Pulmonary artery endothelial cell (primary cell): ENCODE measurements at regions not wholly inside any gene's neighbourhood (a gene's known extent, or its start where the extent isn't known, plus 50 kb on each side); places are given as distances from the start of the nearest gene placed in this dataset.

Source experiments
- DNase-seq: peaks from one replicate; pipeline ENCODE4 v3.0.0-alpha.2; 2011; ENCODE audit warnings: low read depth, low spot score

- DNase-seq = no peak
These were observed 269.4 kb downstream of the TCF7L2 start for GRCh38 chr10:113219446-113219845.

GRCh38 chr10:113221756-113222168, 271.7 kb downstream of the TCF7L2 start:
- no peak for DNase-seq

- no peak for DNase-seq
These were observed 272.2 kb downstream of the TCF7L2 start for GRCh38 chr10:113222207-113222606.

GRCh38 chr10:113225364-113225763, 275.3 kb downstream of the TCF7L2 start:
- no peak for DNase-seq

- no peak for DNase-seq
These were observed 275.9 kb downstream of the TCF7L2 start for GRCh38 chr10:113225903-113226302.

- no peak for DNase-seq
These were observed 276.4 kb downstream of the TCF7L2 start for GRCh38 chr10:113226399-113226798.

GRCh38 chr10:113226831-113227445, 276.9 kb downstream of the TCF7L2 start:
- DNase-seq = no peak

GRCh38 chr10:113228530-113228929, 278.5 kb downstream of the TCF7L2 start:
- no peak for DNase-seq

GRCh38 chr10:113230011-113230610, 280.1 kb downstream of the TCF7L2 start:
- no peak for DNase-seq

- no peak for DNase-seq
These were observed 283.0 kb downstream of the TCF7L2 start for GRCh38 chr10:113232928-113233511.

GRCh38 chr10:113234481-113234880, 284.4 kb downstream of the TCF7L2 start:
- DNase-seq = no peak

- no peak for DNase-seq
These were observed 285.5 kb downstream of the TCF7L2 start for GRCh38 chr10:113235508-113235907.

- no peak for DNase-seq
These were observed 287.0 kb downstream of the TCF7L2 start for GRCh38 chr10:113236998-113237397.

- DNase-seq = no peak
These were observed 289.7 kb downstream of the TCF7L2 start for GRCh38 chr10:113239566-113240350.

GRCh38 chr10:113240736-113241135, 290.7 kb downstream of the TCF7L2 start:
- no peak for DNase-seq

- no peak for DNase-seq
These were observed 291.7 kb downstream of the TCF7L2 start for GRCh38 chr10:113241599-113242360.

GRCh38 chr10:113243311-113243710, 293.3 kb downstream of the TCF7L2 start:
- no peak for DNase-seq

- no peak for DNase-seq
These were observed 294.7 kb downstream of the TCF7L2 start for GRCh38 chr10:113244750-113245149.

- no peak for DNase-seq
These were observed 295.2 kb downstream of the TCF7L2 start for GRCh38 chr10:113245286-113245685.

GRCh38 chr10:113247050-113247449, 297.0 kb downstream of the TCF7L2 start:
- no peak for DNase-seq
